RWPE1 (cell line): ENCODE measurements at regions not wholly inside any gene's neighbourhood (a gene's known extent, or its start where the extent isn't known, plus 50 kb on each side); places are given as distances from the start of the nearest gene placed in this dataset.

Experiments used
- CTCF ChIA-PET: fragments of 350-600 bp; sonication (Branson Sonifier 250); formaldehyde crosslinking; extraction: SDS; loops from one replicate; lab custom pipeline; 2021; lab: Yijun Ruan, JAX
- POLR2A ChIA-PET: fragments of 400-600 bp; formaldehyde crosslinking; extraction: SDS; loops from one replicate; lab custom pipeline; 2020; ENCODE audit warnings: antibody characterized with exemption; ENCODE audit not compliant: low non-redundant PET; lab: Yijun Ruan, JAX
- DNase-seq: peaks from one replicate; pipeline ENCODE4 v3.0.0; 2012; ENCODE audit warnings: low spot score
- H3K27ac ChIP-seq: fragments of 450-650 bp; 2 replicates; pipeline ENCODE4 v1.5.1; 2017
- TF ChIP-seq, protein P1 (sequence below): fragments of 450-650 bp; conservative IDR thresholded peaks from 2 replicates; pipeline ENCODE4 v1.5.1; 2017; ENCODE audit warnings: low read depth, mild to moderate bottlenecking

GRCh38 chr2:65489269-65489668 is 56.9 kb upstream of the SPRED2 start:
- ChIA-PET CTCF (interaction anchor here (0.5 kb wide), 1 partner anchor 137 kb away, joined by 4 read pairs; no protein-coding TSS in a partner anchor), POLR2A (no interaction called here)
- no peak for DNase-seq
- no peak overlapping the region for H3K27ac ChIP-seq
- TF ChIP-seq, protein P1, sequence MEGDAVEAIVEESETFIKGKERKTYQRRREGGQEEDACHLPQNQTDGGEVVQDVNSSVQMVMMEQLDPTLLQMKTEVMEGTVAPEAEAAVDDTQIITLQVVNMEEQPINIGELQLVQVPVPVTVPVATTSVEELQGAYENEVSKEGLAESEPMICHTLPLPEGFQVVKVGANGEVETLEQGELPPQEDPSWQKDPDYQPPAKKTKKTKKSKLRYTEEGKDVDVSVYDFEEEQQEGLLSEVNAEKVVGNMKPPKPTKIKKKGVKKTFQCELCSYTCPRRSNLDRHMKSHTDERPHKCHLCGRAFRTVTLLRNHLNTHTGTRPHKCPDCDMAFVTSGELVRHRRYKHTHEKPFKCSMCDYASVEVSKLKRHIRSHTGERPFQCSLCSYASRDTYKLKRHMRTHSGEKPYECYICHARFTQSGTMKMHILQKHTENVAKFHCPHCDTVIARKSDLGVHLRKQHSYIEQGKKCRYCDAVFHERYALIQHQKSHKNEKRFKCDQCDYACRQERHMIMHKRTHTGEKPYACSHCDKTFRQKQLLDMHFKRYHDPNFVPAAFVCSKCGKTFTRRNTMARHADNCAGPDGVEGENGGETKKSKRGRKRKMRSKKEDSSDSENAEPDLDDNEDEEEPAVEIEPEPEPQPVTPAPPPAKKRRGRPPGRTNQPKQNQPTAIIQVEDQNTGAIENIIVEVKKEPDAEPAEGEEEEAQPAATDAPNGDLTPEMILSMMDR, result no peak

GRCh38 chr2:65488527-65488926 is 56.1 kb upstream of the SPRED2 start:
- no peak overlapping the region for H3K27ac ChIP-seq
- TF ChIP-seq, protein P1, result no peak
- CTCF ChIA-PET, result no interaction called here
- POLR2A ChIA-PET, result no interaction called here
- DNase-seq, result no peak

- TF ChIP-seq, protein P1, result no peak
- ChIA-PET CTCF (interaction anchor here (0.6 to 0.7 kb wide), 2 partner anchors 10 to 34 kb away, joined by 3 read pairs; no protein-coding TSS in a partner anchor), POLR2A (no interaction called here)
Measured at GRCh38 chr2:65487404-65487803, 55.0 kb upstream of the SPRED2 start.

GRCh38 chr2:65486802-65487201 is 54.4 kb upstream of the SPRED2 start:
- POLR2A ChIA-PET, result no interaction called here

More at GRCh38 chr2:65487404-65487803, 55.0 kb upstream of the SPRED2 start:
- no peak overlapping the region for H3K27ac ChIP-seq
- DNase-seq, result no peak

GRCh38 chr2:65486282-65486681 is 53.9 kb upstream of the SPRED2 start:
- CTCF ChIA-PET, result no interaction called here
- DNase-seq, result no peak
- H3K27ac ChIP-seq, result no peak overlapping the region
- POLR2A ChIA-PET, result no interaction called here
- TF ChIP-seq, protein P1, result no peak

More at GRCh38 chr2:65486802-65487201, 54.4 kb upstream of the SPRED2 start:
- CTCF ChIA-PET, result interaction anchor here (0.6 kb wide), 1 partner anchor 34 kb away, joined by 3 read pairs; no protein-coding TSS in a partner anchor
- no peak overlapping the region for H3K27ac ChIP-seq
- TF ChIP-seq, protein P1, result no peak
- no peak for DNase-seq

- TF ChIP-seq, protein P1, result no peak
- no peak overlapping the region for H3K27ac ChIP-seq
- no peak for DNase-seq
- CTCF ChIA-PET, result no interaction called here
- POLR2A ChIA-PET, result no interaction called here
Measured at GRCh38 chr2:65485839-65486238, 53.4 kb upstream of the SPRED2 start.
